Skin of body (tissue), 1 donor: ENCODE measurements at regions not wholly inside any gene's neighbourhood (a gene's known extent, or its start where the extent isn't known, plus 50 kb on each side); places are given as distances from the start of the nearest gene placed in this dataset.
A peak's percentile ranks its signal among the peaks of the same experiment; 100 is the strongest.
"Not testable (repeated sequence)": the region's sequence is repeated elsewhere in the genome, so short reads cannot be mapped to it uniquely, and the experiment has no call there.

Source experiments
- DNase-seq: peaks from one replicate; lab custom pipeline; 2025; lab: John Stamatoyannopoulos, UW

GRCh38 chr3:87615506-87615905 is 339.1 kb upstream of the POU1F1 start:
- DNase-seq, result no peak

- no peak for DNase-seq
Observed at GRCh38 chr3:87614998-87615397, 338.6 kb upstream of the POU1F1 start.

- DNase-seq, result no peak
Observed at GRCh38 chr3:87607234-87607633, 330.9 kb upstream of the POU1F1 start.

- no peak for DNase-seq
Observed at GRCh38 chr3:87595798-87596197, 319.4 kb upstream of the POU1F1 start.

GRCh38 chr3:87581240-87581639 is 304.9 kb upstream of the POU1F1 start:
- DNase-seq, result no peak

- DNase-seq, result no peak
Observed at GRCh38 chr3:87576752-87577151, 300.4 kb upstream of the POU1F1 start.

GRCh38 chr3:87575550-87575949 is 299.2 kb upstream of the POU1F1 start:
- DNase-seq, result no peak

GRCh38 chr3:87568331-87568730 is 291.9 kb upstream of the POU1F1 start:
- DNase-seq, result no peak

GRCh38 chr3:87564438-87564837 is 288.1 kb upstream of the POU1F1 start:
- DNase-seq, result no peak

- no peak for DNase-seq
Observed at GRCh38 chr3:87563712-87564111, 287.3 kb upstream of the POU1F1 start.

GRCh38 chr3:87558492-87558891 is 282.1 kb upstream of the POU1F1 start:
- no peak for DNase-seq

GRCh38 chr3:87555290-87555689 is 278.9 kb upstream of the POU1F1 start:
- DNase-seq, result no peak

GRCh38 chr3:87553058-87553457 is 276.7 kb upstream of the POU1F1 start:
- DNase-seq, result no peak

GRCh38 chr3:87550892-87551291 is 274.5 kb upstream of the POU1F1 start:
- no peak for DNase-seq

- no peak for DNase-seq
Observed at GRCh38 chr3:87549208-87549607, 272.8 kb upstream of the POU1F1 start.

GRCh38 chr3:87548271-87548670 is 271.9 kb upstream of the POU1F1 start:
- no peak for DNase-seq

- no peak for DNase-seq
Observed at GRCh38 chr3:87546216-87546615, 269.8 kb upstream of the POU1F1 start.

GRCh38 chr3:87543408-87543807 is 267.0 kb upstream of the POU1F1 start:
- DNase-seq, result not testable (repeated sequence)

GRCh38 chr3:87541723-87542122 is 265.3 kb upstream of the POU1F1 start:
- no peak for DNase-seq

GRCh38 chr3:87538722-87539121 is 262.3 kb upstream of the POU1F1 start:
- DNase-seq, result not testable (repeated sequence)

- DNase-seq, result no peak
Observed at GRCh38 chr3:87509401-87509800, 233.0 kb upstream of the POU1F1 start.

- DNase-seq, result peak; percentile 30
Observed at GRCh38 chr3:87508921-87509320, 232.5 kb upstream of the POU1F1 start.

GRCh38 chr3:87507753-87508152 is 231.4 kb upstream of the POU1F1 start:
- no peak for DNase-seq

GRCh38 chr3:87503900-87504498 is 227.6 kb upstream of the POU1F1 start:
- peak; percentile 44 for DNase-seq
